GM12878 (cell line): ENCODE measurements at regions not wholly inside any gene's neighbourhood (a gene's known extent, or its start where the extent isn't known, plus 50 kb on each side); places are given as distances from the start of the nearest gene placed in this dataset.

Source experiments
- ATAC-seq: fragments of 200-7000 bp; cut with Tn5 transposase; 3 replicates; pipeline ENCODE4 v1.9.1; 2020; ENCODE audit warnings: mild to moderate bottlenecking, moderate library complexity
- BruUV-seq: library from RNA; stranded (reverse); fragments of 400-500 nt; replicated peaks from 2 replicates; lab custom pipeline; 2021; lab: Mats Ljungman, UMichigan
- CTCF ChIA-PET: fragments of 300-600 bp; sonication (Branson Sonifier 250); formaldehyde crosslinking; extraction: SDS; loops from one replicate; lab custom pipeline; 2021; ENCODE audit warnings: inconsistent platforms; lab: Yijun Ruan, JAX
- POLR2A ChIA-PET: fragments of 350-600 bp; formaldehyde crosslinking; extraction: SDS; loops from one replicate; lab custom pipeline; 2021; ENCODE audit warnings: inconsistent platforms; lab: Charles Lee
- RAD21 ChIA-PET: fragments of 300-600 bp; sonication (Branson Sonifier 250); formaldehyde crosslinking; loops from one replicate; lab custom pipeline; 2023; ENCODE audit warnings: antibody characterized with exemption; ENCODE audit not compliant: unreplicated experiment; lab: Charles Lee
- SMC1A ChIA-PET: fragments of 300-600 bp; sonication (Branson Sonifier 250); formaldehyde crosslinking; loops from one replicate; lab custom pipeline; 2023; ENCODE audit not compliant: unreplicated experiment, uncharacterized antibody; lab: Charles Lee
- DNase-seq: peaks from one replicate; pipeline ENCODE4 v3.0.0-alpha.2; 2011; ENCODE audit warnings: low read depth, low spot score
- FAIRE-seq: peaks from 3 replicates; lab custom pipeline; 2011; peaks lifted over from hg19 to GRCh38; lab: Jason Lieb, UNC
- H2AFZ ChIP-seq: 2 replicates; pipeline ENCODE4 v1.6.0; 2011; ENCODE audit warnings: low read depth, low read length, control low read depth; ENCODE audit not compliant: control insufficient read depth
- H3K27ac ChIP-seq: 2 replicates; pipeline ENCODE4 v1.5.1; 2011; ENCODE audit warnings: control low read depth; ENCODE audit not compliant: control insufficient read depth, insufficient read depth
- H3K27me3 ChIP-seq, 2 experiments: replicated peaks in 1 of 2; 2 replicates each; pipeline versions ENCODE4 v1.6.0 to v1.6.1; 2011; ENCODE audit warnings: low read length in 1 of 2; ENCODE audit not compliant: control insufficient read depth in 2 of 2, insufficient read depth in 2 of 2
- H3K36me3 ChIP-seq, 2 experiments: 2 replicates each; pipeline ENCODE4 v1.5.1; 2011; ENCODE audit warnings: low read length in 1 of 2; ENCODE audit not compliant: control insufficient read depth in 2 of 2, insufficient read depth in 2 of 2
- H3K4me1 ChIP-seq: 2 replicates; pipeline ENCODE4 v1.6.1; 2011; ENCODE audit warnings: mild to moderate bottlenecking, low read length, moderate library complexity, mixed read lengths; ENCODE audit not compliant: control insufficient read depth, insufficient read depth
- H3K4me2 ChIP-seq: 2 replicates; pipeline ENCODE4 v1.6.0; 2011; ENCODE audit warnings: control low read depth; ENCODE audit not compliant: control insufficient read depth, insufficient read depth
- H3K4me3 ChIP-seq: fragments of 200-600 bp; sonication (generic); 2 replicates; pipeline ENCODE4 v1.5.1; 2016
- H3K79me2 ChIP-seq: 2 replicates; pipeline ENCODE4 v1.6.0; 2011; ENCODE audit warnings: low read length; ENCODE audit not compliant: control insufficient read depth, insufficient read depth
- H3K9ac ChIP-seq: 2 replicates; pipeline ENCODE4 v1.8.0; 2011; ENCODE audit warnings: low read length, control low read depth, mixed read lengths; ENCODE audit not compliant: control insufficient read depth, insufficient read depth
- H3K9me3 ChIP-seq: replicated peaks from 3 replicates; pipeline ENCODE4 v1.5.1; 2011; ENCODE audit warnings: mild to moderate bottlenecking, low read length; ENCODE audit not compliant: control insufficient read depth, insufficient read depth
- H4K20me1 ChIP-seq: 2 replicates; pipeline ENCODE4 v1.6.0; 2011; ENCODE audit not compliant: control insufficient read depth, insufficient read depth
- ATF3 ChIP-seq: IDR thresholded peaks from 2 replicates; pipeline ENCODE4 v1.6.1; 2011; ENCODE audit warnings: low read depth, mild to moderate bottlenecking, low read length, moderate library complexity, borderline replicate concordance; ENCODE audit errors: extremely low read depth
- CTCF ChIP-seq, 3 experiments: IDR thresholded peaks in 2 of 3; conservative IDR thresholded peaks in 1 of 3; 2 replicates each; pipeline ENCODE4 v1.5.1; 2011; ENCODE audit warnings: low read depth in 3 of 3, low read length in 3 of 3, mild to moderate bottlenecking in 3 of 3, control low read depth in 2 of 3, moderate library complexity in 2 of 3, inconsistent platforms in 1 of 3, mixed read lengths in 1 of 3; ENCODE audit not compliant: control insufficient read depth in 2 of 3, insufficient read depth in 1 of 3; ENCODE audit errors: extremely low read depth in 1 of 3
- EED ChIP-seq: sonication (generic); IDR thresholded peaks from 2 replicates; pipeline ENCODE4 v1.6.1; 2016; ENCODE audit warnings: antibody characterized with exemption, low read depth
- ETV6 ChIP-seq, 2 experiments: fragments of 450-650 bp in 1 of 2; IDR thresholded peaks in 1 of 2; conservative IDR thresholded peaks in 1 of 2; 2 replicates each; pipeline ENCODE4 v1.6.1; 2014; ENCODE audit warnings: antibody characterized with exemption in 1 of 2, borderline replicate concordance in 1 of 2, low read depth in 1 of 2, mild to moderate bottlenecking in 1 of 2, moderate library complexity in 1 of 2
- HDAC2 ChIP-seq: fragments of 200-600 bp; sonication (generic); IDR thresholded peaks from 2 replicates; pipeline ENCODE4 v1.6.1; 2017
- MTA2 ChIP-seq: fragments of 450-650 bp; IDR thresholded peaks from 2 replicates; pipeline ENCODE4 v1.6.1; 2016; ENCODE audit warnings: low read depth, mild to moderate bottlenecking, moderate library complexity
- NFXL1 ChIP-seq: fragments of 450-650 bp; IDR thresholded peaks from 2 replicates; pipeline ENCODE4 v1.6.1; 2017; ENCODE audit warnings: antibody characterized with exemption, mild to moderate bottlenecking, borderline replicate concordance
- RAD21 ChIP-seq: IDR thresholded peaks from 2 replicates; pipeline ENCODE4 v1.6.1; 2011; ENCODE audit warnings: mild to moderate bottlenecking, low read depth, low read length, moderate library complexity; ENCODE audit not compliant: insufficient read depth
- USF1 ChIP-seq: IDR thresholded peaks from 2 replicates; pipeline ENCODE4 v1.6.1; 2011; ENCODE audit warnings: borderline replicate concordance, low read depth, mild to moderate bottlenecking, moderate library complexity, mixed read lengths, low read length; ENCODE audit not compliant: insufficient read depth; ENCODE audit errors: extremely low read length
- USF2 ChIP-seq: IDR thresholded peaks from 2 replicates; pipeline ENCODE4 v1.6.1; 2011; ENCODE audit warnings: low read depth, low read length, improper control_type of control experiment, borderline replicate concordance
- ZZZ3 ChIP-seq: IDR thresholded peaks from 2 replicates; pipeline ENCODE4 v1.6.1; 2011; ENCODE audit warnings: low read depth; ENCODE audit not compliant: control insufficient read depth, insufficient read length
- WGBS: methylation state at CpG from one replicate; pipeline ENCODE4 v1.1.6; 2016; ENCODE audit warnings: low lambda C conversion rate; ENCODE audit not compliant: insufficient replicate concordance, insufficient coverage; ENCODE audit errors: missing lambda C conversion rate; 5-methylcytosine and 5-hydroxymethylcytosine counted together
- in situ Hi-C: fragments of 300-500 bp; cut with MboI; formaldehyde crosslinking; loops from 9 replicates; pipeline ENCODE4 v1.14.3; 2018; ENCODE audit warnings: mixed read lengths
- intact Hi-C: fragments of 100-400 bp; cut with micrococcal nuclease; formaldehyde crosslinking; loops from one replicate; pipeline ENCODE4 v1.14.2; 2022; ENCODE audit not compliant: unreplicated experiment

DNA sequence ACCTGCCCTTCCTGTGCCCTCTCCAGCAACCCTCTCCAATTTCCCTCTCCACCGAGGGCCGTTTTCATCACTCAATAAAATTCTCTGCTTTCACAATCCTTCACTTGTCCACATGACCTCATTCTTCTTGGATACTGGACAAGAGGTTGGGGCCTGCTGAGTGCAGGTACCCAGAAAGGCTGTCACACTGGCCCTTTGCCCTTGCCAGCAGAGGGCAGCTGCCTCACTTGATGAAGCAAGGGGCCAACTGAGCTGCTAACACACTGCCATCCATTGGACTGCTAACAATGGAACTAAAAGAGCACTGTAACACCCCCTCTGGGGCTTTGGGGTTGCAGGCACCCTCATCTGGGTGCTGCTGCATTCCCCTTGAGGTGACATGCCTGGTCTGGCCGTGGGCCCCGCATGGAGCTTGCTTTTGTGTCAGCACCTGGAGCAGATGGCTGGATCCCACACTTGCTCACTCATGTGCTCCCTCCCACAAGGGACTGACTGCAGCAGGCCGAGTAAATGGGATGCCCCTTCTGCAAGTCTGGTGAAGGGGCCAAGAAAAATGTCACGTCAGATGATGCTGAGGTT, 308.1 kb upstream of the ADCY2 start:
- TF ChIP-seq NFXL1 (no peak), CTCF (IDR thresholded peaks at IDR 0.05 in 2 of 3, conservative IDR thresholded peaks at IDR 0.05 in 1 of 3; ENCODE audit: control insufficient read depth in 2 of 3, extremely low read depth in 1 of 3, insufficient read depth in 1 of 3, low read depth in 3 of 3, low read length in 3 of 3) (0 out of 6 replicates have a peak, but pooled peaks of 1 of the 3 experiments have one; percentile 9)
- no peaks in the 10 kb centered on the region for H3K4me1 ChIP-seq
- no peak overlapping the region for H3K27ac ChIP-seq
- intact Hi-C loops = no loop called here
- H3K27me3 ChIP-seq = no peaks in the 10 kb centered on the region
- H3K9ac ChIP-seq = no peak overlapping the region
- H3K4me2 ChIP-seq = no peak overlapping the region
- FAIRE-seq = no peak
- WGBS = 2% methylated on average over 6 of the region's 6 CpGs
- no peak overlapping the region for H3K4me3 ChIP-seq
- H3K79me2 ChIP-seq = no peaks in the 10 kb centered on the region
- BruUV-seq = no TSS peak
- DNase-seq = no peak
- no peak overlapping the region for H2AFZ ChIP-seq
- H3K9me3 ChIP-seq = no peaks in the 10 kb centered on the region
- ATAC-seq = no peak
- CTCF ChIA-PET = no interaction called here
- RAD21 ChIA-PET = no interaction called here
- H4K20me1 ChIP-seq = no peaks in the 10 kb centered on the region
- no peaks in the 10 kb centered on the region for H3K36me3 ChIP-seq
- in situ Hi-C loops = no loop called here
- SMC1A ChIA-PET = no interaction called here
- POLR2A ChIA-PET = no interaction called here

DNA sequence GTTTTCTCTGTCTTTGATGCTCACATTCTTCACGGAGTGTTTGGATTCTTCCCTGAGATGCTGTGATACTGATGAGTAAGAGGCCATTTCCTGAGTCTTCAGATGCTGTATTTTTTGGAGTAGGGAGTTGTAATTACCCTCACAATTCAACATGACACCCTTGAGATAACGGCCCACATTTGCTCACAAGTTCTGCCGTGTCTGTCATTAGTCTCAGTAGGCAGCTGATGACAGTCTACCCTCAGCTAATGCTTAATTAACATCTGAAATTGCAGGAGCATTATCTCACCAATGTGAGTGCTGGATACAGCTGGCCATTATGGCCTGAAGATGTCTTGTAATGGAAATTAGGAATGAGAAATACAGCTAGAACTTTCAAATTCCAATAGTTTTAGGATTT, 307.1 kb upstream of the ADCY2 start:
- H3K27me3 ChIP-seq = no peaks in the 10 kb centered on the region
- H3K9ac ChIP-seq = no peak overlapping the region
- SMC1A ChIA-PET = no interaction called here
- FAIRE-seq (no peak), DNase-seq (no peak), ATAC-seq (no peak)
- in situ Hi-C loops (no loop called here), intact Hi-C loops (no loop called here)
- no peak overlapping the region for H3K27ac ChIP-seq
- H3K4me3 ChIP-seq = no peak overlapping the region
- no TSS peak for BruUV-seq
- CTCF ChIA-PET = interaction anchor here (1.0 kb wide), 1 partner anchor 10 kb away, joined by 5 read pairs; no protein-coding TSS in a partner anchor
- RAD21 ChIA-PET = no interaction called here
- no peaks in the 10 kb centered on the region for H3K36me3 ChIP-seq
- H3K9me3 ChIP-seq = no peaks in the 10 kb centered on the region
- POLR2A ChIA-PET = no interaction called here
- no peak overlapping the region for H2AFZ ChIP-seq
- 2% methylated on average over 3 of the region's 3 CpGs for WGBS
- no peak overlapping the region for H3K4me2 ChIP-seq
- H3K79me2 ChIP-seq = no peaks in the 10 kb centered on the region
- no peaks in the 10 kb centered on the region for H3K4me1 ChIP-seq
- no peaks in the 10 kb centered on the region for H4K20me1 ChIP-seq
- TF ChIP-seq HDAC2 (no peak), RAD21 (no peak), USF1 (no peak), ATF3 (no peak), ETV6 (conservative IDR thresholded peaks at IDR 0.05 in 1 of 2, IDR thresholded peaks at IDR 0.05 in 1 of 2; ENCODE audit: borderline replicate concordance in 1 of 2, low read depth in 1 of 2) (no peak), EED (no peak), MTA2 (no peak), USF2 (no peak), ZZZ3 (no peak)
